AG04449 (cell line): ENCODE measurements at regions not wholly inside any gene's neighbourhood (a gene's known extent, or its start where the extent isn't known, plus 50 kb on each side); places are given as distances from the start of the nearest gene placed in this dataset.

ENCODE experiments used
- CTCF ChIA-PET: fragments of 350-600 bp; formaldehyde crosslinking; extraction: SDS; loops from one replicate; lab custom pipeline; 2021; ENCODE audit warnings: antibody characterized with exemption; lab: Yijun Ruan, JAX
- POLR2A ChIA-PET: fragments of 400-600, 350-600 bp; formaldehyde crosslinking; extraction: SDS; loops from one replicate; lab custom pipeline; 2020; ENCODE audit warnings: antibody characterized with exemption, inconsistent platforms; lab: Yijun Ruan, JAX
- DNase-seq: peaks from one replicate; pipeline ENCODE4 v3.0.0-alpha.2; 2010; ENCODE audit warnings: low read depth, low spot score
- H3K4me3 ChIP-seq: 2 replicates; pipeline ENCODE4 v1.5.1; 2011; ENCODE audit warnings: low read depth, mild to moderate bottlenecking, control low read depth, low read length
- TF ChIP-seq, protein P1 (sequence below): IDR thresholded peaks from one replicate; pipeline ENCODE4 v1.5.1; 2011; ENCODE audit warnings: mild to moderate bottlenecking, moderate library complexity, low read length, control low read depth, inconsistent platforms; ENCODE audit not compliant: insufficient read depth; ENCODE audit errors: missing control alignments

DNA sequence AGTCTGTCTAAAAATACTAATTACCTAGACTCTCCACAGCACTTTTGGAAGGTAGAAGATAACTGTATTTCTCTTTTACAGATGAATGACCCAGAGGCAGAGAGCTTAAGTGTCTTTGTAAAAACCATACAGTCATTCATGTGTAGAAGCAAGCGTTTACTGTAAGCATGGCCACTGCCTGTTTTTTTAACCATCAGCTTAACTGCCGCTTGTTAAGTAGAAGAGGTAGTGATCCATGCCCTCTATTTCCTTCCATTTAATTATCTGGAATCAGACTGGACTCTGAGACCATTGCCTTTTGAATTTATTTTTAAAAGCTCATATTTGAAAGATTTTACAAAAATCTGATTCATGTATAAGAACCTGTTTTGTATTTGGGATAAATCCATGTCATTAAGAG is 111.2 kb upstream of the TECRL start:
- H3K4me3 ChIP-seq: no peak overlapping the region
- ChIA-PET POLR2A (no interaction called here), CTCF (no interaction called here)
- no peak for DNase-seq
- TF ChIP-seq, protein P1, sequence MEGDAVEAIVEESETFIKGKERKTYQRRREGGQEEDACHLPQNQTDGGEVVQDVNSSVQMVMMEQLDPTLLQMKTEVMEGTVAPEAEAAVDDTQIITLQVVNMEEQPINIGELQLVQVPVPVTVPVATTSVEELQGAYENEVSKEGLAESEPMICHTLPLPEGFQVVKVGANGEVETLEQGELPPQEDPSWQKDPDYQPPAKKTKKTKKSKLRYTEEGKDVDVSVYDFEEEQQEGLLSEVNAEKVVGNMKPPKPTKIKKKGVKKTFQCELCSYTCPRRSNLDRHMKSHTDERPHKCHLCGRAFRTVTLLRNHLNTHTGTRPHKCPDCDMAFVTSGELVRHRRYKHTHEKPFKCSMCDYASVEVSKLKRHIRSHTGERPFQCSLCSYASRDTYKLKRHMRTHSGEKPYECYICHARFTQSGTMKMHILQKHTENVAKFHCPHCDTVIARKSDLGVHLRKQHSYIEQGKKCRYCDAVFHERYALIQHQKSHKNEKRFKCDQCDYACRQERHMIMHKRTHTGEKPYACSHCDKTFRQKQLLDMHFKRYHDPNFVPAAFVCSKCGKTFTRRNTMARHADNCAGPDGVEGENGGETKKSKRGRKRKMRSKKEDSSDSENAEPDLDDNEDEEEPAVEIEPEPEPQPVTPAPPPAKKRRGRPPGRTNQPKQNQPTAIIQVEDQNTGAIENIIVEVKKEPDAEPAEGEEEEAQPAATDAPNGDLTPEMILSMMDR: no peak

DNA sequence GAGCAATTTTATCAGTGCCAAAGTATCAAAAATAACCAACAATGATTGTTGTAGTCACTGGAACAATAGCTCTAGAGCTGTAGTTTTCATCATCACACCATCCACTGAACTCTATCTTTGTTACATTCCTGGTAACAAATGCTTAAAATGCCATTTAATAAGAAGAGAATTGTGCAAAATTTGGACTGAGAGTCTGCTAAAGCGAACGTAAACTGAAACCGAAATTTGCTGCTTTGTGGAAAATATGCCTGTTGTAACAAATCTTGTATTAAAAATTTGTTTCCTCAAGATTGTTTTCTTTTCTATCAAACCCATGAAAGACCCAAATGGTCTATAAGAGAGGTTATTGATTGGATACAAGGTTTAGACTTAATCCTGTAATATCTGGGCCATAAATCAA is 109.3 kb upstream of the TECRL start:
- ChIA-PET CTCF (no interaction called here), POLR2A (no interaction called here)
- DNase-seq: no peak
- TF ChIP-seq, protein P1: no peak
- H3K4me3 ChIP-seq: no peak overlapping the region

GRCh38 chr4:64516176-64516575 is 106.9 kb upstream of the TECRL start:
- DNase-seq: no peak
- ChIA-PET CTCF (no interaction called here), POLR2A (no interaction called here)
- TF ChIP-seq, protein P1: no peak
- H3K4me3 ChIP-seq: no peak overlapping the region

DNA sequence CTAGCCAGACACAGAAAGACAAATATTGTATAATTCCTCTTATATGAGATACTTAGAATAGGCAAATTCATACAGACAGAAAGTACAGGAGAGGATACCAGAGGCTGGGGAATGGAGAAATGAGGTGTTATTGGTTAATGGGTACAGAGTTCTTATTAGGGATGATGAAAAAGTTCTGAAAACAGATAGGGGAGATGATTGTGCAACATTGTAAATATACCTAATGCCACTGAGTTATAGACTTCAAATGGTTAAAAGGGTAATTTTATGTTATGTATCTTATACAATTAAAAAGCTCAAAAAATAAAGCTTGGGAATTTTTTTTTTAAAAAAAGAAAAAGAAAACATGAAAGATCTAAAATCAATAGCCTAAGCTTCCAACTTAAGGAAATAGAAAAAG is 98.8 kb upstream of the TECRL start:
- ChIA-PET CTCF (no interaction called here), POLR2A (no interaction called here)
- DNase-seq: no peak
- TF ChIP-seq, protein P1: no peak
- H3K4me3 ChIP-seq: no peak overlapping the region

DNA sequence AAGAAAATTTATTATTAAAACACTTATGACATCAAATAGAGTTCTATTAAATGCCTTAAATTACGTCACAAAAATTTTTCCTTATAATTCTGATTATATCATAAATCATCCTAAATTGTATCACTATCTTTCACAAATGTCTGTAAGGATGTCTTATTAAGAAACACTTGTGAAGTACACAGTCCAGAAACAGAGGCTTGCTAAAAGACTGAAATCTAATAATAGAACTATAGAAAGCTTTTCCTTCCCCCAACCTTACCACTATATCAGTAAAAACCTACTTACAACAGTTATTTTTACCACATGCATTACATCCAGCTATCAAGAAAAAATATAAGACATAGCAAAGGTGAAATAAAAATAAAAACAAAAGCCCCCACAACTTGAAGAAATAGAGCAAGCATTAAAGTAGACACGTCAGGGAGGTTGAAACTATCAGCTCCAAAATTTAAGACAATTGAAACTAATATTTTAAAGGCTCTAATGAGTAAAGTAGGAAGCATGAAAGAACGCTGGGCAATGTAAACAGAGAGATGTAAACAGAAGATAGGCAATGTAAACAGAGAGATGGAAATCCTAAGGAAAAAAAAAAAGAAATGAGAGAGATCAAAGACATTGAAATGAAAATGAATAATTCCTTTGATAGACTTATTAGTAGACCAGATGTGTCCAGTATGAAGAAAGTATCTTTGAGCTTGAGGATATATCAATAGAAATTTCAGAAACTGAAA is 94.9 kb upstream of the TECRL start:
- POLR2A ChIA-PET: no interaction called here
- no peak for DNase-seq
- TF ChIP-seq, protein P1: no peak
- H3K4me3 ChIP-seq: no peak overlapping the region
- CTCF ChIA-PET: no interaction called here

- no peak for DNase-seq
- CTCF ChIA-PET: no interaction called here
- POLR2A ChIA-PET: no interaction called here
- TF ChIP-seq, protein P1: no peak
- no peak overlapping the region for H3K4me3 ChIP-seq
Measured at GRCh38 chr4:64503416-64503815, 94.2 kb upstream of the TECRL start.
